Activated T-cell treated with anti-CD3 and anti-CD28 coated beads for 4 hours (primary cell): ENCODE measurements at regions not wholly inside any gene's neighbourhood (a gene's known extent, or its start where the extent isn't known, plus 50 kb on each side); places are given as distances from the start of the nearest gene placed in this dataset.

Source experiments
- DNase-seq: peaks from one replicate; pipeline ENCODE4 v3.0.0-alpha.2; 2020

DNA sequence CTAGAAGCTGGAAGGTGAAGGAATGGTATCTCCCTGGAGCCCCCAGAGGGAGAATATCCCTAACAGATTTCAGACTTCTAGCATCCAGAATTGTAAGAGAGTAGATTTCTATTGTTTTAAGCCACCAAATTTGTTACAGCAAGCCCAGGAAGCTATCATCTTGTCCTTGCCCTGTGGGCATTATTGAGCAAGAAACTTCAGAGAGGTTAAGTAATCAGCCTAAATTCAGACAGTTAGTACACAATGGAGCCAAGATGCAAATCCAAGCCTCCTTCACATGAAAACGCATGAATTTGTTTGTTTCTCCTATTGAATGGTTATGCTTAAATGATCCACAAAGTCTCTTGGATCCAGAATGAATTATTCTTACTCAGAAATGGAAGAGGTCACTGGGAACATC lies 55.2 kb upstream of the TRIB2 start:
- DNase-seq: no peak

DNA sequence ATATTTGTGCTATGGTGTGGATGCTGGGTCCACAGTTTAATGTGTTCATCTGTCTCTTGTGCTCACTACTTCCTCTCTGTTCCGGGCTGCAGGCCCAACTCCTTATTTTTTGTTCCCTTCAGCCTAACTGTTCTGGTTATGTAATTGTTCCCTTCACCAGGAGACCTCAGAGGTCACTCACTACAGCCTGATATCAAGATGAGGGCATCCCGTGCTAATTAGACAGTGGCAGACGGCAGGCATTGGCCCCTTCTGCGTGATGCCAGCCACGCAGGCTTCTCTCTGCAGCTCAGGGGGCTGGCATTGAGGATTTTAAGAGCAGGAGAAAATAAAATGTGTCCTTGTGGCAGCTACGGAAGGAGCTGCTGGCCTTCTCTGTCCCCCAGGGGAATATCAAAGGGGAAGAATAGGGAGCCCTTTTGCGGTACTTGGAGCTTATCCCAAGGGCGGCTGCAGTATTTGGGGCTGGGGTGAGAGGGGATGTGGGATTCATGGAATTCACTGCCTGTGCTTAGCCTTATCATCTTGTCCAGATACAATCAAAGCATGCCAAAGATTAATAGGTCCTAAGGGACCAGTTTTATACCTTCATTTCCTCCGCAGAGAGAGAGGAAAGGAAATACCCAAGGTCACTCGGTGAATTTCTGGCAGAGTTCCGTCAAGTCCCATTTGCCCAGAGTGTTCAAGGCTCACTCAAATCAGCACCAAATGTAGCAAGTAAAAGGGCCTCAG lies 53.3 kb upstream of the TRIB2 start:
- no peak for DNase-seq

DNA sequence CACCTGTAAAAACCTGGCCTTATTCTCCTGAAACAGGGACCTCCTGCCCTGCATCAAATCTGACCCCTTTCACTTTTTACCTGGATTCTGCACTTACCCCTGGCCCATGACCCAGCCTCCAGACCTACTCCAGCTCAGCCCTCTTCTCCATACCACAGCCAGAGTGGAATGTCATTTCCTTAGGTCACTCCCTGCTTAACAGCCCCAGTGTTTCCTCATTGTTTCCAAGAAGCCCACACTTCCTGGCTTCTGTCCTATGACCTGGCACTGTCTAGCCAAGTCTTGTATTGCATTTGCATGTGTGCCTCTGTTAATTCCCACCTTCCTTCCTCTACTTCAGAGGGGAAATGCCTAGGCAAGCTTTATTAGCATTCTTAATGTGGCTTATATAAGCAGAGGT lies 51.4 kb upstream of the TRIB2 start:
- DNase-seq: no peak

DNA sequence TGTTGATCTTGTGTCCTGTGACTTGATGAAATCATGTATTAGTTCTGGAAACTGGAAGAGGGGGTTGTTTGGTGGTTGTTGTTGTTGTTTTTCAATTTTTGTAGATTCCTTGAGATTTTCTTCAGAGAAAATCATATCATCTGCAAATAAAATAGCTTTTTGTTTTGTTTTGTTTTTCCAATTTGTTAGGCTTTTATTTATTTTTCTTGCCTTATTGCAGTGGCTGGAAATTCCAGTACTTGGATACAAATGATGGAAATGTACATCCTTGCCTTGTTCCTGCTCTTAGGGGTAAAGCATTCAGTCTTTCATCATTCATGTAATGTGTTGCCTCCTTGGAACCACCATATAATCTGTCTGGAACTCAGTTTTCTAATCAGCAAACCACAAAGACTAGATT lies 50.3 kb upstream of the TRIB2 start:
- no peak for DNase-seq
